Left ventricle myocardium inferior (tissue), 1 donor: ENCODE measurements at regions not wholly inside any gene's neighbourhood (a gene's known extent, or its start where the extent isn't known, plus 50 kb on each side); places are given as distances from the start of the nearest gene placed in this dataset.

Experiments
- DNase-seq: peaks from one replicate; pipeline ENCODE4 v3.0.0-alpha.2; 2020
- H3K27ac ChIP-seq: fragments of 200-600 bp; replicated peaks from 2 replicates; pipeline ENCODE4 v1.8.0; 2021
- H3K27me3 ChIP-seq: fragments of 200-600 bp; 2 replicates; pipeline ENCODE4 v1.8.0; 2021; ENCODE audit warnings: low read depth
- H3K36me3 ChIP-seq: fragments of 200-600 bp; 2 replicates; pipeline ENCODE4 v1.8.0; 2021
- H3K4me1 ChIP-seq: fragments of 200-600 bp; 2 replicates; pipeline ENCODE4 v1.8.0; 2021
- H3K4me3 ChIP-seq: fragments of 200-600 bp; 2 replicates; pipeline ENCODE4 v1.8.0; 2021; ENCODE audit warnings: mild to moderate bottlenecking, moderate library complexity
- H3K9me3 ChIP-seq: fragments of 200-600 bp; replicated peaks from 2 replicates; pipeline ENCODE4 v1.8.0; 2021
- intact Hi-C: fragments of 100-400 bp; cut with micrococcal nuclease; formaldehyde crosslinking; loops from one replicate; pipeline ENCODE4 v1.11.0; 2022
- TF ChIP-seq, protein P1 (sequence below): fragments of 200-600 bp; IDR thresholded peaks from 2 replicates; pipeline ENCODE4 v1.8.0; 2021; ENCODE audit warnings: antibody characterized with exemption, mild to moderate bottlenecking, borderline replicate concordance
- donor health status: DM: no; HTN: yes; CAD: no; lungs with severe emphysema.

- H3K4me1 ChIP-seq: peaks cover 24% of the 10 kb centered on the region
- no peaks in the 10 kb centered on the region for H3K27me3 ChIP-seq
- no peaks in the 10 kb centered on the region for H3K36me3 ChIP-seq
- H3K9me3 ChIP-seq: no peaks in the 10 kb centered on the region
- H3K4me3 ChIP-seq: no peak overlapping the region
- TF ChIP-seq, protein P1, sequence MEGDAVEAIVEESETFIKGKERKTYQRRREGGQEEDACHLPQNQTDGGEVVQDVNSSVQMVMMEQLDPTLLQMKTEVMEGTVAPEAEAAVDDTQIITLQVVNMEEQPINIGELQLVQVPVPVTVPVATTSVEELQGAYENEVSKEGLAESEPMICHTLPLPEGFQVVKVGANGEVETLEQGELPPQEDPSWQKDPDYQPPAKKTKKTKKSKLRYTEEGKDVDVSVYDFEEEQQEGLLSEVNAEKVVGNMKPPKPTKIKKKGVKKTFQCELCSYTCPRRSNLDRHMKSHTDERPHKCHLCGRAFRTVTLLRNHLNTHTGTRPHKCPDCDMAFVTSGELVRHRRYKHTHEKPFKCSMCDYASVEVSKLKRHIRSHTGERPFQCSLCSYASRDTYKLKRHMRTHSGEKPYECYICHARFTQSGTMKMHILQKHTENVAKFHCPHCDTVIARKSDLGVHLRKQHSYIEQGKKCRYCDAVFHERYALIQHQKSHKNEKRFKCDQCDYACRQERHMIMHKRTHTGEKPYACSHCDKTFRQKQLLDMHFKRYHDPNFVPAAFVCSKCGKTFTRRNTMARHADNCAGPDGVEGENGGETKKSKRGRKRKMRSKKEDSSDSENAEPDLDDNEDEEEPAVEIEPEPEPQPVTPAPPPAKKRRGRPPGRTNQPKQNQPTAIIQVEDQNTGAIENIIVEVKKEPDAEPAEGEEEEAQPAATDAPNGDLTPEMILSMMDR: no peak
- DNase-seq: no peak
- H3K27ac ChIP-seq: no peak overlapping the region
- intact Hi-C loops: loop anchor here (5.0 kb wide), 1 partner anchor 232 kb away; no protein-coding TSS in a partner anchor
Observed at GRCh38 chr9:84174486-84174885, 166.1 kb downstream of the SLC28A3 start.

DNA sequence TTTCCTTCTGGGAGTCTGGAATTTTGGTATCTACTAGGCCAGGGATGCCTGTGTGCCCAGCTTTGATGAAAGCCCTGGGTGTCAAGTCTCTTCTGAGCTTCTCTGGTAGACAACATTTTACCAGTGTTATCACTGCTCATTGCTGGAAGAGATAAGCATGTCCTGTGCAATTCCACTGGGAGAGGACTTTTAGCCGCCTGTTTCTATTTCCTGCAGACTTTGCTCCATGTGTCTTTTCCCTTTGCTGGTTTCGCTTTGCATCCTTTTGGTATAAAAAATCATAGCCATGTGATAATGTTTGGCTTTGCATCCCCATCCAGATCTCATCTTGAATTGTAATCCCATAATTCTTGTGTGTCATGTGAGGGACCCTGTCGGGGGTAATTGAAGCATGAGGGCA is 163.2 kb downstream of the SLC28A3 start:
- Histone ChIP-seq H3K4me3 (no peak overlapping the region), H3K27me3 (no peaks in the 10 kb centered on the region), H3K27ac (no peak overlapping the region), H3K9me3 (no peaks in the 10 kb centered on the region), H3K36me3 (no peaks in the 10 kb centered on the region), H3K4me1 (peaks cover 24% of the 10 kb centered on the region)
- DNase-seq: no peak
- intact Hi-C loops: no loop called here
- TF ChIP-seq, protein P1: no peak

- H3K4me3 ChIP-seq: no peak overlapping the region
- H3K36me3 ChIP-seq: no peaks in the 10 kb centered on the region
- H3K9me3 ChIP-seq: no peaks in the 10 kb centered on the region
- no peak overlapping the region for H3K27ac ChIP-seq
- peaks cover 37% of the 10 kb centered on the region for H3K4me1 ChIP-seq
- TF ChIP-seq, protein P1: no peak
- H3K27me3 ChIP-seq: no peaks in the 10 kb centered on the region
- no peak for DNase-seq
- intact Hi-C loops: no loop called here
Observed at GRCh38 chr9:84179531-84179930, 161.0 kb downstream of the SLC28A3 start.

- Histone ChIP-seq H3K4me1 (peaks cover 16% of the 10 kb centered on the region), H3K27ac (no peak overlapping the region), H3K27me3 (no peaks in the 10 kb centered on the region), H3K36me3 (no peaks in the 10 kb centered on the region), H3K9me3 (no peaks in the 10 kb centered on the region), H3K4me3 (no peak overlapping the region)
- TF ChIP-seq, protein P1: no peak
- no peak for DNase-seq
- intact Hi-C loops: no loop called here
Observed at GRCh38 chr9:84187090-84187489, 153.5 kb downstream of the SLC28A3 start.

GRCh38 chr9:84189904-84190303 is 150.7 kb downstream of the SLC28A3 start:
- DNase-seq: no peak
- intact Hi-C loops: no loop called here
- Histone ChIP-seq H3K4me1 (no peaks in the 10 kb centered on the region), H3K27ac (no peak overlapping the region), H3K9me3 (no peaks in the 10 kb centered on the region), H3K4me3 (no peak overlapping the region), H3K36me3 (no peaks in the 10 kb centered on the region), H3K27me3 (peaks cover 8% of the 10 kb centered on the region)
- TF ChIP-seq, protein P1: no peak

DNA sequence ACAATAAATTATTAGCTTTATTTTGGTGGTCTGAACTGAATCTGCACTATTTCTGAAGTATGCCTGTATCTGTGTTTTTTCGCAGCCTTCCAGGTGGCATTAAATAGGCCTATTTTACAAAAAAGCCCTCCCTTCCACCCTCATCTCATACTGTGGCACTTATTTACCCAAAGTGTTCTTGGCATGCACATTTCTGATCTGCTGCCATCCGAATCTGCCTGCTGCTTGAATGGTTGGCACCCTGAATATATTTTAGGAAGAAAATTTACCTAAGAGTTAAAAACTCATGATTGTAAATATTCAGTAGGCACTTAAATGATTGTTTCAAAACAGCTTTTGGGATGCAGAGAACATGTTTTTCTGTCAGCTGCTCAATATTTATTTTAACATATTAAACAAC is 150.1 kb downstream of the SLC28A3 start:
- Histone ChIP-seq H3K4me3 (no peak overlapping the region), H3K4me1 (no peaks in the 10 kb centered on the region), H3K27ac (no peak overlapping the region), H3K9me3 (no peaks in the 10 kb centered on the region), H3K36me3 (no peaks in the 10 kb centered on the region), H3K27me3 (peaks cover 8% of the 10 kb centered on the region)
- no peak for DNase-seq
- TF ChIP-seq, protein P1: no peak
- intact Hi-C loops: no loop called here
